ENCODE measurements at regions not wholly inside any gene's neighbourhood (a gene's known extent, or its start where the extent isn't known, plus 50 kb on each side); places are given as distances from the start of the nearest gene placed in this dataset.

- no peak for DNase-seq (ENCODE audit: low read depth in 2 of 2, low spot score in 1 of 2)
Observed at GRCh38 chr13:73146707-73147106, 87.9 kb downstream of the KLF5 start.

GRCh38 chr13:73142071-73142470 lies 83.3 kb downstream of the KLF5 start:
- no peak for DNase-seq (ENCODE audit: low read depth in 2 of 2, low spot score in 1 of 2)

- DNase-seq (ENCODE audit: low read depth in 2 of 2, low spot score in 1 of 2): no peak
Observed at GRCh38 chr13:73141292-73141771, 82.5 kb downstream of the KLF5 start.

DNA sequence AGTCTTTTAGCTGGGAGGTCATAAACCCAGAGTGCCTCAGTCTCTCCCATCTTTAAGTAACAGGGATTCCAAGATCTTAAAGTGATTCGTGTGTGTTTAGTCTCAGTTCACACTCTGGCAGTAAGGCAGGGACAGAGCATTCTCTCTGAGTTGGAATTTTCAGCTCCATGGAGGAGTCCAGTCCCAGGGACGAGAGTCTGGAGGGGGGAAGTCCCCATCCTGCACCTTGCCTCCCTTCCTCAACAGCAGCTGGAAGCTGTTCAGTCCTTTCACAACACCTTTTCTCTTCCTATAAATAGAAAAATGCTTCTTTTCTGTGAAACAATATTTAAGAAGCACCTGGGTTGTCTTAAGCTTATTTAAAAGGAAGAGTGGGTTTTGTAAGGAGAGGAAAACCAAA lies 82.0 kb downstream of the KLF5 start:
- DNase-seq (ENCODE audit: low read depth in 2 of 2, low spot score in 1 of 2): no peak

GRCh38 chr13:73138638-73139491 lies 80.1 kb downstream of the KLF5 start:
- DNase-seq (ENCODE audit: low read depth in 2 of 2, low spot score in 1 of 2): no peak

DNA sequence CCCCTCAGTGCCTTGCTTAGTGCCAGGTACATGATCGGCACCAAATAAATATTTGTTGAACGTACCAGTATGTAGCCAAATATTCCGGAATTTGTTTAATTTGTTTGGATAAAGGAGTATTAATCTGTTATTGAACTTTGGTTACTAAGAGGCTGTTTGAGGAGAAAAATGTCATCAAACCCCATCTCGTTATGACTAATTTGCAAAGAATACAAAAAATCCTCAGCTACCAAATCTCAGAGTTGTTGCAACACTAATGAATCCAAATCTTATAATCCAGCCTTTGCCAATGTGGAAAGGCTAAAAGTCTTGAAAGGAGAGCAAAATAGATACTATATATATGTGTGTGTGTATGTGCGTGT lies 79.5 kb downstream of the KLF5 start:
- no peak for DNase-seq (ENCODE audit: low read depth in 2 of 2, low spot score in 1 of 2)

GRCh38 chr13:73136776-73137175 lies 78.0 kb downstream of the KLF5 start:
- no peak for DNase-seq (ENCODE audit: low read depth in 2 of 2, low spot score in 1 of 2)

DNA sequence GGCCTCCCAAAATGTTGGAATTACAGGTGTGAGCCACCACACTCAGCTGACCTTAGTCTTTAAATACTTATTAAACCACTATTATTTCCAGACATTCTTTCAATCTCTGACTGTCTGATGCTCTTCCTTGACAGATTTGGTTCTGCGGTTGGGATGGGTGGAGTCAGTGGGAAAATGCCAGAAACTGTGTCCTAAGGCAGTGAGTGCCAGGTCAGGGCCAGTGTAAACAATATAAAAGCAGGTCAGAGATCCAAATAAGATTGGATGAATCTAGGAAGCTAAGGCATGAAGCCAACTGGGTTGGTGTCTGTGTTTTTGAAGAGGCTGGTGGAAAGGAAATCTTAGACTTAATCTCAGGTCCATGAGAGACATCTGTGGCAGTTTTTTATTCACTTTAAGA lies 74.7 kb downstream of the KLF5 start:
- no peak for DNase-seq (ENCODE audit: low read depth in 2 of 2, low spot score in 1 of 2)

DNA sequence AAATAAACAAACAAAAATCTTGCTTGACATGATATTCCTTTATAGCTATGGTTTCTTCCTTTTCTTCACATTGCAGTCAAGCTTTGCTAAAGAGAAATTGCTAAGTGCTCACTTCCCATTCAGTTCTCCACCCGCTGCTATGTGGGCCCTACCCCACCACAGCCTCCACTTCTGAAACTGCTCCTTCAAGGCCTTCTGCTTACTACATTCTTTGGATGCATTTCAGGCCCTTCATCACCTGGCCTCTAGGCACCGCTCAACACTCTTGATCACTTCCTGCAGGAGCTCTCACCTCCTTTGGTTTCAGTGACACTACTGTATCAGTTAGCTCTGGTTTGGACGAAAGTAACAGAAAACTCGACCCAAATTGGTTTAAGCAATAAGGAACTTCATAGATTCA lies 72.4 kb downstream of the KLF5 start:
- no peak for DNase-seq (ENCODE audit: low read depth in 2 of 2, low spot score in 1 of 2)

- DNase-seq (ENCODE audit: low read depth in 2 of 2, low spot score in 1 of 2): no peak
Observed at GRCh38 chr13:73129023-73129422, 70.2 kb downstream of the KLF5 start.

All from stimulated activated CD8-positive, alpha-beta memory T cell treated with anti-CD3 and anti-CD28 coated beads, Interleukin-4, amount 100 ng/mL, for 1 hour (primary cell).